Hindlimb muscle (tissue), 1 donor: ENCODE measurements at regions not wholly inside any gene's neighbourhood (a gene's known extent, or its start where the extent isn't known, plus 50 kb on each side); places are given as distances from the start of the nearest gene placed in this dataset.

Experiments used
- DNase-seq: peaks from one replicate; pipeline ENCODE4 v3.0.0-alpha.2; 2013

DNA sequence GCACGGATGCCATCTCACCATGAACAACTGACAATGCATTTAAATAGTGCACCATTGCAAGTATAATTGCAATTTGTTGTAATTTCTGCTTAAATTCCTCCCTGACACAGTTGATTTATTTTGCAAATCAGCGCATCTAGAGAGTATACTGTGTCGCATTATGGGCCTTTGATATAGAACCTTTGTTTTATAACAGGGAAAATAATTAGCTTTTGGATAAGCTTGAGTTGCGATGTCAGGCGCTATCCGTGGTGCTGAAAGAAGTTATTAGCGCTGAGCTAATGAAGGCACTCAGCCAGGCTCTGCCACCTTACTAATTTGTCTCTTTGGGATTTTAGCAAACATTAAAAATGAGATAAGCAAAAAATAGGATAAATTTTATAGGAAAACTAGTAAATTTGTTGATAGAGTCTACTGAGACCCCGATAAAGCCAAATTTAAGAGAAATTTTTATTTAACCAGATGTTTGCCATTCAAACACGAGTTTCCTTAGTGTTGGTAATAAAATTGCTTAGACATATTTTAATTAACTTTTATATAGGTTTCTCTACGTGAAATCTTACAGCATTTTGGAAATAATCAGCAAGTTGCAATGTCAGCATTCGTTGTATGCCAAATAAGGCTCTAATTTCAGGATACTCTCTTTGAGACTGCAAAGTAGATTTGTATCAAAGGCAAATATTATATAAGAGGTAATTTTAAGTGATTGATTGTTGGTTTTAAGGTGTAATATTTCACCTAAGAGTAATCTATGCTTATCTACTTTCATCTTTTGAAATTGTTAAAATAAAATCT, 355.5 kb downstream of the TLR4 start:
- DNase-seq = peak; percentile 9

DNA sequence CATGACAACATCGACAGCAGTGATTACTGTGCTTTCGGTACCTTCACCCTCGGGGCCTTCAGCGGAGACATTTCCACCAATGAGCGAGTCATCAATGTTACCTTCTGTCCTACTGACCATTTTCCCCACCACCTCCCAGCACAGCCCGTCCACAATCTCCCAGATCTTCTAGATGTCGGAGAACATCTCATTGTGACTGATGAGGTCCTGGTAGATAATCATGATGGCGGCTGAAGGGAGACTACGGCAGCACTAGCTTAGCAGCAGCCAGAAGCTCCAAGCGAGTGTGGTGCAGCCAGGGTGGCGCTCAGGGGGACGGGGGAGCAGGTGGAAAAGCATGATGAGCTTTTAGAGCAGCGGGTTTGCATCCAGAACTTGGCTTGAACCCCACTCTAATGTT, 379.0 kb downstream of the TLR4 start:
- no peak for DNase-seq

DNA sequence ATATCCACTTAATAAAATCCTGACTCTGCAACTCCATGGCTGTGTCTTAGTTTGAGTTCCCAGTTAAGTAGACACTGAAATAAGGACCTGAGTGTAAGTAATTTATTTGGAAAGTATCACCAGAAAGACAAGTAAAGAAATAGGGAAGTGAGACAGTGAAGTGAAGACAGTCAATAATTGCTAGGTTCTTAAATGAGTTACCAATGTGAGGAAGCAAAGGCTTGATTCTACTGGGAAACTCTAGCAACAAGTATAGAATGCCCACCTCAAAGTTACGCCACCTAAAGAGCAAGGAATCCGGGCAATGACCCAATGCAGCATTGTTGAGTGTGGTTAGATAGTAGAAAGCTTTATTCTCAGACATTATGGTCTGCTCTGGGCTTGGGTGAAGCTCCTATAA, 383.9 kb downstream of the TLR4 start:
- no peak for DNase-seq

DNA sequence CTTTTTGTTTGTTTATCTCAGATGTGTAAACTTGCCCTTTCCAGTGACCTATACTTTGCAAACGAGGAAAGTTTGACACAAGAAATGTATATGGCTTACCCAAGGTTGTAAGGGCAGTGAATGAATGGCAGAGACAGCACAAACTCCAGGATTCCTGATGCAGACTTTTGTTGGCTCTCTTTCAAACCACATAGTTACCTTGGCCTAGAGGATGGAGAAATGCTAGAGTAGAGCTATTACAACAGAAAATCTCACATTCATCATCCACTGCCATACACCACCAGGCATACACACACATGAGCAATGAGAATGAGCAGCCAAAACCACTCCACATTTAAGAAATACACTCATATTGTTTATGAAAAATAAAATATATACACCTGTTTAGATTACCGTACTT, 387.0 kb downstream of the TLR4 start:
- DNase-seq = no peak

DNA sequence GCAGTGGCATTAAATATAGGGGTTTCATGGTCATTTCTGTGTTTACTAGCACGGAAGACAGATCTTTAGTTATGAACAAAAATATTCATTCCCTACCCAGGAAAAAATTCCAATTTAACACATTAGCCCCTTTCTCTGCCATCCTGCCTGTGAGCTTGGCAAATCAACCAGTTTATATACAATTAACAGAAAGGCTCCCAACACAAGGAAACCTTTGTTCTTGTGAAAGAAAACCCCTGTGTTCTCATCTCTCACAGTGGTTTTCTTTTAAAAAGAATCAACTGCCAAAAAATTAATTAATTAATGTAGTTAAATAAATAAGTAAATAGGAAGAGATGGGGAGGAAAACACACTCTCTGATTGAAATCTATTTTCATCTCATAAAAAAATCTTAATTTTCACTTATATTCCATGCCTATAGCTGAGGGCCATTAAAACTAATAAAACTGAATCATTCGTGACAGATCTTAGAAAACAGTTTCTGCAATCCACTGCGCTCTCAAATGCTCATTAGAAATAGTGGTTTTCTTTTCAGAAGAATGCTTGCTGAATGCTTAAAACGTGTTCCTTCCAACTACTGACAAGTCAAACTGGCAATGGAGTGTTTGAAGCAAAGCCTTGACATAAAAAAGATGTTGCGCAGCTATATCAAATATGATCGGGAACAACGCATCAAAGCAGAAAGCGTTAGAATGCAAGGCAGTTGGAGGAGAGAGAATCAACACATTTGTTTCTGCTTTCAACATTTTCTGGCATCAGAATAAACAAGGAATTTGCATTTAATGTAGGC, 387.7 kb downstream of the TLR4 start:
- no peak for DNase-seq

DNA sequence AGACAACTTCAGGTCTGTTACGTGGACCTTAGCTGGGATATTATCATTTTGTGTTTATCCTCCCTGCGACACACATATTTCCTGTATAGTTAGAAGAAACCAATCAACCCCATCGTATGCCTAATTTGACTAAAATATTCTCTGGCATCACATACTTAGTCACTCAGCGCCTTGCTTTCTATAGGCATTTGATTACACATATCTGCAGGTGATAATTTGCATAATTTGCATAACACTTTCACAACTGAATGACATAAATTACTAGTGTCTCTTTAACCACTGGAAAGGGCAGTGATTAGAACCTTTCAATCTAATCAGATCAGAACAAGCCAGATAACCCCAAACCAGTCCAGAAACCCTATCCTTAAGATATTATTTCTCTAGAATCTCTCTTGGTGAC, 390.2 kb downstream of the TLR4 start:
- no peak for DNase-seq

DNA sequence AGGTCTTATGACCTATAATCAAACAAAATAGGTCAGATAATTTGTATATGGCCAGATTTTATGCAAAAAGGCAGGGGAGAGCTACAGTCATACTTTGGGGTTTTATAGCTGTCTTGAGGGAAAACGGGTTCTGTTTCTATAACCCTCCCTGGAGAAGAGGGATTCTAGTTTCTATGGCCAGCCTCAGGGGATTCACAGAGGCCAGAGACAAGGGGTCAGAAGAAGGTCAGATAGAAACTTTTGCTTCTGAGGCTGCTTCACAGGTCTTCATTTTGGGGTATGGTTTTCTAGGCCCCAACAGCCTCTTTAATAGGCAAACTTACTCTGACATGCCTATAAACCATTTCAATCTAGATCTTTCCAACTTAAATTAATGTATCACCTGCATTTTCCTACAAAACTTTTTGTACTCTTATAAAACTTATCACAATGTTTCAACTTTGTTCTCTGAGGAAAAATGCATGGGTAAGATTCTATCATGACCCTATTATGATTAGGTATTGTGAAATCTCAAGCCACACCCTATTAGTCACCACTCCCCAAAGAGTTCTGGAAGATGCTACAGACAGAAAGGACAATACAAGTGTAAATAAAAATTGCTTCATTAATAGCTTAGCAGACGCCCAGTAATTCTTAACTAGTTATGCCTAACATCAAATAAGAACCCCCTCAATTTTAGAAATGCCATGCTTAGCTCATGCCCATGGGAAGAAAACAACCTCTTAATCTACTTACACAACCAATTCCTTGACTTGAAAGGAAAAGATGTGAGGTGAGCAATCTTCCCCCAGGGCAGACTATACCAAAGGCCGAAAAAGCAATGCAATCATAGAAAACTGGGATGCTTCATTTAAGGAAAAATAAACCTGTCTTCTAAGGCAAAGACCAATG, 396.6 kb downstream of the TLR4 start:
- DNase-seq = no peak

DNA sequence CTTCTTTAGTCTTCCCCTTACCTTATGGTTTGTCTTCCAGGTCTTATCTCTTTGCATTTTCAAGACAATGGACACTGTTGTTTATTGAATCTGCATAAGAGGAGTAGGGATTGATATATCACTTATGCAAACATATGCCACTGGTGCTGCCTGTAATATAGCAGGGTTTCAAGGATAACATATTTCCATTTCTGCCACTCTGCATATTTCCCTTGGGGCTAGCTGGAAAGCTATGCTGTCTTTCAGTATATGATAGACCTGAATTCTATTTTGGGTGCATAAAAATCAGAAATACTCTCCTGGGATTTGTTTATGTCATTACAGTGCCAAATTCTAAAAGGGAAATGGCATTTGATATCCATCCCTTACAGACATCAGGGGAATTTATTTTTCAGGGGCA, 400.2 kb downstream of the TLR4 start:
- DNase-seq = no peak

DNA sequence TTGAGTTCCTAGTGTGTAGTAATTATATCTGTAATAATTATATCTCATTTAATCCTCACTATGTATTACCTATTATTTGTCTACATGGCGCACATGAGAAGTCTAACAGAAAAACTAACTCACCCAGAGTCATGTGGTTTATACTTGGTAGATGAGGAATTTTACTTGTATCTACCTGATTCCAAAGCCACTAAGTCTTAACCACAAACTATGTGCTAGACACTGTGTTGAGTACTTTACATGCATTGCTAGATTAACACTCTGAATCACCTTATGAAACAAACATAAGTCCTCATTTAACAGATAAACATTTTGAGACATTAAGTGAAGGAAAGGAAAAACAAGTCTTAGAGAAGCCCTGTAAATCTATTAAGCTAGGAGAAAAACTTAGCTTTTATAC, 404.8 kb downstream of the TLR4 start:
- no peak for DNase-seq

DNA sequence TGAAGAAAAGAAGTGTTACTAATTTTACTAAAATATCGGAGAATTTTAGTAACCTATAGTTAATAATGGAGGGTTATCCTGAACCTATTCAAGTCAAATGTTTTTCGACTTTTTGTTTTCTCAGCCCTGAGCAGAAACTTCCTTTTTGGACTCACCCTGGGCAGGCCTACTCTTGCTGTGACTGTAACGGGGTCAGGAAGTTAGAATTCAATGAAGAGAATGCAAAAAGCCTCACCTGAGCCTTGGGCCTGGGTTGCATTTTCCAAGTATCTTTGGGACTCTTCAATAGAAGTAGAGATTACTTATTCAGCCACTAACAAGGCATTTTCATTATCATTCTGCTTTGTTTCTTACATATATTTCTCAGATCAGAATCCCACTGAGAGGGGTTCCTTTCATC, 405.3 kb downstream of the TLR4 start:
- DNase-seq = no peak

DNA sequence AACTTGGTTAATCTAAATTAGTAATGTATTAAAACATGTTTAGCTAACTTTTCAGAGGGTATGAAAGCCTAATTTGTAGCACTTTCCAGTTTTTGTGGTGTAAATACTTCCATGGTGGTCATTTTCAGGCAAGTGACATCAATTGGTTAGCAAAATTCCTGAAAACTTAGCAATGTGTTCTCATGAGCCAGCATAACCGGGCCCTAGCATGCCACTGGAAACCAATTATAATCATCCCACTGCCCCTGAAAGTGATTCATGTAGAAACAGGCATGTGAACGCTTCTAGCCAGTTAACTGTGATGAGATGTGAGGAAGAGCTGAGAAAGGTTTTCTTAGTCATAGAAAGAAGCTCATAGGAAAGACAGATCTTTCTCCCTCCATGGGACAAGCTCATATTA, 417.2 kb downstream of the TLR4 start:
- no peak for DNase-seq

DNA sequence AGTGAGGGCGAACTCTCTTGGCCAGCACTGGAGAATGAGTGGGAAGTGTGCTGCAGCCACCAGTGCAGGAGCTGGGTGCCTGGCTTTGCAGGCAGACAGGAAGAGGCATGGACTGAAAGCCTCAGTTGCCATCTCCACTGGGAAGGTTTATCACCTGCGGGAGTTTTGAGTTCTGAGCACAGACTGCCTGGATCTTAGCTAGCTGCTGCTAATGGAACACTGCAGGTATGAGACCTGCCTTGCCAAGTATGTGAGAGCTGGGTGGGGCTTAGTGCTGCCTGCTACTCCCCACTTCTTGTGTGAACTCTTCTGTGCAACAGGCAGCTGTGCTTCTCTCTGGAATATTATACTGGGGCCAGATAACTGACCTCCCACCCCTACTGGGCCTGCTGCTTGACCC, 424.1 kb downstream of the TLR4 start:
- no peak for DNase-seq

DNA sequence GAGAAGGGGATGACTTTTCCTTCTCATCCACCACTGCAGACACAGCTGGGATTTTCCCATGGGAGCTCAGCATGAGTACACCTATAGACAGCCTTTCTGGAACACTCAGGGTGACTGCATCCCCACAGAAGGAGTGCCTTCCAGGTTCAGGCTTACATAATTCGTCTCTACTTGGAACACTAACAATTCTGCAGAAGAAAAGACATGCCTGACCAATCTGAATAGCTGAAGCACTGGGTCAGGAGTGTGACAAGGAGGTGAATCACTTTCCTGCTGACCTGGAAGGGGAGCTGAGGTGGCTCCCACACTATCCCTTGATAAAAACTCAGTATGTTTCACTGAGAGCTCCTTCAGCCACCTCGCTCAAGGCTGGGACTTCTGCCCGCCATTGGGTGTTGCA, 425.3 kb downstream of the TLR4 start:
- DNase-seq = no peak

DNA sequence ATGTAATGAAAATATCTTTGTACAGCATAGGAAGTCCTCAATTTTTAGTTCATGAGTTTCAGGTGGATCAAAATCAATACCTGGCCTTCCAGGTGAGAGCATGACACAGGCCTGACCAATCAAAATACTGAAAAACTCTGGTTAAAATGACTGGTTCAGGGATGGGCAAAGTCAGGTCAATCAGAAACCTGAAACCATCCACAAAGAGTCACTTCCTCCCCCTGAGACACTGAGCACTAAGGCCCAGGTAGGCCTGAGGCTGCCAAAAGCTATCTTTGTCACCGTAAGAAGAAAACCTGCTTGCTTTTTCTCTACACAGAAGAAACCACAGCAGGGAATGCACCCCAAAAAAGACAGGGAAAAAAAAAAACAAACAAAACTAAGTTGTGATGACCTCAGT, 444.8 kb downstream of the TLR4 start:
- DNase-seq = no peak

DNA sequence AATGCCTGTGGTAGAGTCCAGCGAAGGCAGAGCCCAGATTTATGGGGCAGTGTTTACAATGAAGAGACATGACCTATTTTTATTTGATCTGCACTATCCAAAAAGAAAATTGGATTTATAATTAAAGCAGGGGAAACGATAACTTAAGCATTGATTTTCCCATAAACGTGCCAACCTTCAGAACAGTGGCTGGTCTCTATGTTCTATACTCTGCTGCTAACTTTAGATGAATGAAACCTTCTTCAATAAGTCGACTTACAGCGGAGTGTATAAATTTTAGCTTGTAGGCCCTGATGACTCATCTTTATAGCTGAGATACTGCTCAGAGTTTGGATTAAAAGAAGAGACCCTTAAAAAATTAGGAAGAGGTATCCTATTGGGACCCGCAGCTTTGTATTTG, 452.6 kb downstream of the TLR4 start:
- no peak for DNase-seq

DNA sequence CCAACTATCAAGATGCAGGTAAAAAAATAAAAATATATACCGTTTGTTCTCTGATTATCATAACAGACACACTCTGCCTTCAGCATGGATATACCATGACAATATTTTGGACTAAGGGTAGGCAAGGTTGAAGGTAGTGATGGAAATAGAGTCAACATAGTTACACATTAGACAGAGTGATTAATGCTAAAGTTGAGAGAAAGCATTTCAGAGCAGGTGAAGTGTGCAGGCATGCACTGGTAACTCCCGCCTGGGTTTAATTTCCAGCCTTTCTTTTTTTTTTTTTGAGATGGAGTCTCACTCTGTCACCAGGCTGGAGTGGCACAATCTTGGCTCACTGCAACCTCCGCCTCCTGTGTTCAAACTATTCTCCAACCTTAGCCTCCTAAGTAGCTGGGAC, 458.5 kb downstream of the TLR4 start:
- no peak for DNase-seq

DNA sequence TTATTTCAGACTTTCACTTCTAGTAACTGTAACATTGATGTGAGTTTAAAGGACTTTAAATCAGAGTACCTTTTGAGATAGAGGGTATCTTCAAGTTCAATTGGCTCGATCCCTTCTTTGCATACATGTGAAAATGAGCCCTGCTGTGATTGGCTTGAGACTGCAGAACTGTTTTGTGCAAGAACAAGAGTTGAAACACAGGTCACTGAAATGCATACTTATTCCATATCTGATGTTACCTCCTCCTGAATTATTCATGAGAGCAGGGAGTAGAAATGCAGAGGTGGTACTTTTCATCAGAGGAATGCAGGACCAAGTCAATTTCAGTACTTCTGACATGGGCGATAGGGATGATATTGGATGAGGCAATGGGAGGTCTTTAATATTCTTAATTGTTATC, 459.5 kb downstream of the TLR4 start:
- DNase-seq = no peak

DNA sequence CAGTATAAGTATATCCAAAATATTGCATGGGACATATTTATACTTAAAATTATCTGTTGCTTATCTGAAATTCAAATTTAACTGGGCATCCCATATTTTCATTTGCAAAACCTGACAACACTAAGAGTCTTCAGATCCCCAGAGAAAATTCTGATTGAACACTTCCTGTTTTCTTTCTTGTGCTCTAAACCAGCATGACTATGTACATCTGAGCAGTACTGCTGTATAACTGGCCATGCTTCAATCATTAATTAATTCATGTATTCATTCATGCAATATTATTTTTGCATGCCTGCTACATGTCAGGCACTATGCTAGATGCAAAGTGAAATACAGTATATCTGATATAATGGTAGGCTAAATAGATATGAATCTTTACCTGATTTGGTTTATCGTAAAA, 461.2 kb downstream of the TLR4 start:
- DNase-seq = no peak

DNA sequence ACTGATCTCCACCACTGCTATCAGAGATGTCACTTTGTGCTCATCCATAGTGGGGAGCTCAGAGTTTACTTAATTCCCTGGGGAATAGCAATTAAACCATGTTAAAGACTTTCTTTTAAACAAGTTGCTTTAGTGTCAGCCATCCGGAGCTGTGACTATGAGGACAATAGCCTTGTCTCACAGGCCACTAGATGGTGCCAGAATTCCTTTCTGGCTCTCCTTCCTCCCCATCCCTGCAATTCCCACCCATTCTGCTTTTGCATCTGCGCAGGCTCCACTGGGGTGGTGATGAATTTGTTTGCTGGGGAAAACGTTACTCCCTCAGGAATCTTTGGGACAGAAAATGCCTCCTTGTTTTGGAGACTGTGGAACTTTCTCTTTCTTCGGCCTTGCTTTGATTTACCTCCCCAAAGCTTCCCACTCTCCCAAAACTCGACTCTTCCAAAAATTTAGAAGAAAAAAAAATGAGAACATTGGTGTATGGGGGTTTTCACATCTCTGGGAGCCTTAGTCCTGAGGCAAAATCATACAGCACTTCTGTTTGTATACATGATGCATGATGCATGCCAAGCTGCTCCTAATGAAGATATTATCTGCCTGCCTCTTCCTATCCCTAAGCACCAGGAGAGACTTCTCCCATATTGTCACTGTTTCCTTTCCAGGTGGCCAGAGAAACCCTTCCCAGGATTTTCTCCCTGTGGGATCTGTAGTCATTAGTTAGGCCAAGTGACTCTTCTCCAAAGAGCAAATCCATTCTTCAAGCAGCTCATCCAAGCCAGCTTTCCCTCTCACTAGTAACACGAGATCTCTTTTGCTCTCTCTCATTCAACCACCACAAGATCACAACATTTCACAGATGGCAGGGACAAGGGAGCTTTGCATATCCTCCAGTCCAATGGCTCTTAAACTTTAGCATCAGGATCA, 466.1 kb downstream of the TLR4 start:
- DNase-seq = peak; percentile 60

DNA sequence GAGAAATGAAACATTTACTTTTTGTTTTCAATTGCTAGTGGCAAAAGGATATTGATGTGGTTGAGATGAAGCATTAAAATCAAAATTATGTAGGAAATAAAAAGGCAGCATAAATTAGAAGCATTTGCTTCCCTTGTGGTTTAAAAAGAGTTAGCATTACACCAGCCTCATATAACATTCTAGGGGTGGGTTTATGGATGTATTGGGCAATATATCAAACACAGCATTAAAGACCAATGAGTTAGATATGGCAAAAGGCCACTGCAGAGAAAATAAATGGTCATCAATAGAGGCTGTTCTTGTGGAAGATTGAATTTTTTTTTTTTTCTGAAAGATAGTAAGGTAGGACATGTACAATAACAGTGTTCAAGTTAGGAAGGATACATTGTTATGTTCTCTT, 473.0 kb downstream of the TLR4 start:
- DNase-seq = no peak

DNA sequence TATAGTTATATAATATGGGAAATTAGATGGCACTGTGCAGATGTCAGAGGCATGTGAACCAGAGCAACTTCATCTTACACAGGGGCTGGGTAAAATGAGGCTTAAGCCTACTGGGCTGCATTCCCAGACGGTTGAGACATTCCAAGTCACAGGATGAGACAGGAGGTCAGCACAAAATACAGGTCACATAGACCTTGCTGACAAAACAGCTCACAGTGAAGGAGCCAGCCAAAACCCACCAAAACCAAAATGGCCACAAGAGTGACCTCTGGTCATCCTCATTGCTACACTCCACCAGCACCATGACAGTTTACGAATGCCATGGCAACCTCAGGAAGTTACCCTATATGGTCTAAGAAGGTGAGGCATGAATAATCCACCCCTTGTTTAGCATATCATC, 479.4 kb downstream of the TLR4 start:
- no peak for DNase-seq

DNA sequence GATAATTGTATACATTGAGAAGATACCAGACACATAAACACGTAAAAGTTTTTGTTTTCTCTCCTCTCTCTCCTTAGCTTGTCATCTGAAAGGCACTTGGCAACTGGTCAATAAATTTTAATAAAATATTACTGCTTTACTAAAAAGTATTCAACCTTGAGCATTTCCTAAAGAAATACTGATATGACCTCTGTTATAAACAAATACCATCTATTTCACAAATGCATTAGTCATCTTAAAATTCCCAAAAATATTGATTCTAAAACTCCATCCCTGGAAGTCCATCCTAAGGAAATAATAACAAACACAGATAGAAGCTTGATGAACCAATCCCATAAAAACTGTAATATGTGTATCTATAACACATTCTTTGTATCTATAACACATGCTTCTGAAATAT, 483.2 kb downstream of the TLR4 start:
- no peak for DNase-seq
